RWPE1 (cell line): ENCODE measurements at regions not wholly inside any gene's neighbourhood (a gene's known extent, or its start where the extent isn't known, plus 50 kb on each side); places are given as distances from the start of the nearest gene placed in this dataset.

Experiments
- CTCF ChIA-PET: fragments of 350-600 bp; sonication (Branson Sonifier 250); formaldehyde crosslinking; extraction: SDS; loops from one replicate; lab custom pipeline; 2021; lab: Yijun Ruan, JAX
- POLR2A ChIA-PET: fragments of 400-600 bp; formaldehyde crosslinking; extraction: SDS; loops from one replicate; lab custom pipeline; 2020; ENCODE audit warnings: antibody characterized with exemption; ENCODE audit not compliant: low non-redundant PET; lab: Yijun Ruan, JAX
- DNase-seq: peaks from one replicate; pipeline ENCODE4 v3.0.0; 2012; ENCODE audit warnings: low spot score
- H3K27ac ChIP-seq: fragments of 450-650 bp; 2 replicates; pipeline ENCODE4 v1.5.1; 2017
- TF ChIP-seq, protein P1 (sequence below): fragments of 450-650 bp; conservative IDR thresholded peaks from 2 replicates; pipeline ENCODE4 v1.5.1; 2017; ENCODE audit warnings: low read depth, mild to moderate bottlenecking

DNA sequence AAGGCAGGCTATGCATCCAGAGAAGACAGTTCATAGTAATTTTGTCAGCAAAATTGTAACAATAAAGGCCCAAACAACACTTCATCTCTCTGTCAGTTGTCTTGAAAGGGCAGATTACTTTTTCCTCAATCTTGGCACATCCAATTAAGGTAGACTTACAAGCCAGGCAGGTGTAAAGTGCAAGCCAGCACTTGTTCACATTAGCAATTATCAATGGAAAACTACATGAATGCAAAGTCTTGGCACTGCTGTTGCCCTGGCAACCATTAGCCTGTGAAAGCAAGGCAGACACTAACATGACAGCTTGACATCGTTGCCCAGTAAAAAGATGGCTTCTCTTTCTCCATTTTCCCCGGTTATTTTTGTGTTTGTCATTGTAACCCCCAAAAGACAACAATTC, 677.2 kb upstream of the TENM4 start:
- CTCF ChIA-PET = no interaction called here
- TF ChIP-seq, protein P1, sequence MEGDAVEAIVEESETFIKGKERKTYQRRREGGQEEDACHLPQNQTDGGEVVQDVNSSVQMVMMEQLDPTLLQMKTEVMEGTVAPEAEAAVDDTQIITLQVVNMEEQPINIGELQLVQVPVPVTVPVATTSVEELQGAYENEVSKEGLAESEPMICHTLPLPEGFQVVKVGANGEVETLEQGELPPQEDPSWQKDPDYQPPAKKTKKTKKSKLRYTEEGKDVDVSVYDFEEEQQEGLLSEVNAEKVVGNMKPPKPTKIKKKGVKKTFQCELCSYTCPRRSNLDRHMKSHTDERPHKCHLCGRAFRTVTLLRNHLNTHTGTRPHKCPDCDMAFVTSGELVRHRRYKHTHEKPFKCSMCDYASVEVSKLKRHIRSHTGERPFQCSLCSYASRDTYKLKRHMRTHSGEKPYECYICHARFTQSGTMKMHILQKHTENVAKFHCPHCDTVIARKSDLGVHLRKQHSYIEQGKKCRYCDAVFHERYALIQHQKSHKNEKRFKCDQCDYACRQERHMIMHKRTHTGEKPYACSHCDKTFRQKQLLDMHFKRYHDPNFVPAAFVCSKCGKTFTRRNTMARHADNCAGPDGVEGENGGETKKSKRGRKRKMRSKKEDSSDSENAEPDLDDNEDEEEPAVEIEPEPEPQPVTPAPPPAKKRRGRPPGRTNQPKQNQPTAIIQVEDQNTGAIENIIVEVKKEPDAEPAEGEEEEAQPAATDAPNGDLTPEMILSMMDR = no peak
- POLR2A ChIA-PET = no interaction called here
- H3K27ac ChIP-seq = no peak overlapping the region
- DNase-seq = no peak

- CTCF ChIA-PET = no interaction called here
These were observed 676.0 kb upstream of the TENM4 start for GRCh38 chr11:80116796-80117195.

GRCh38 chr11:80109652-80110051, 668.8 kb upstream of the TENM4 start:
- H3K27ac ChIP-seq = no peak overlapping the region
- no peak for DNase-seq
- ChIA-PET CTCF (no interaction called here), POLR2A (no interaction called here)
- TF ChIP-seq, protein P1 = no peak

More at GRCh38 chr11:80116796-80117195, 676.0 kb upstream of the TENM4 start:
- DNase-seq = no peak
- TF ChIP-seq, protein P1 = no peak
- no peak overlapping the region for H3K27ac ChIP-seq
- POLR2A ChIA-PET = no interaction called here

- ChIA-PET POLR2A (no interaction called here), CTCF (no interaction called here)
- DNase-seq = no peak
- TF ChIP-seq, protein P1 = no peak
- no peak overlapping the region for H3K27ac ChIP-seq
These were observed 668.2 kb upstream of the TENM4 start for GRCh38 chr11:80109031-80109430.

DNA sequence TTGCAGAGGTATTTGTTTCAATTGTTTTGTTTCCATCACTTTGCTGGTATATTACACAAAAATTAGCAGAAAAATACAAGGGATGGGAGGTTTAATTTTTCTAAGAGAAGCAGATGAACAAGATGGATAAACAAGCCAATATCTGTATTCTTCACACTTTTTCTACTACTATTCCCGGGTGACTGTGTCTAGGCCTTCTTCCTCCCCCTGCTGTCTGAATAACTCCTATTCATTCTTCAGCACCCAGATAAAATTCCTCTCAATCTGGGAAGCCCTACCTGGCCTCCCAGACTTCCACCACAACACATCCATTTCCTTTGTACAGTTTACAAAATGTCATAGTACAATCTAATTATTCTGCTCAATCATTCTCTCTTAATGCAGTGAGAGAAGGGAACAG, 666.6 kb upstream of the TENM4 start:
- ChIA-PET CTCF (no interaction called here), POLR2A (no interaction called here)
- H3K27ac ChIP-seq = no peak overlapping the region
- TF ChIP-seq, protein P1 = no peak
- no peak for DNase-seq

GRCh38 chr11:80104191-80104590, 663.4 kb upstream of the TENM4 start:
- ChIA-PET CTCF (interaction anchor here (0.6 kb wide), 3 partner anchors 52 to 395 kb away, joined by 3 read pairs; no protein-coding TSS in a partner anchor), POLR2A (no interaction called here)
- TF ChIP-seq, protein P1 = no peak
- no peak overlapping the region for H3K27ac ChIP-seq
- DNase-seq = no peak
